ENCODE measurements at regions not wholly inside any gene's neighbourhood (a gene's known extent, or its start where the extent isn't known, plus 50 kb on each side); places are given as distances from the start of the nearest gene placed in this dataset.

DNA sequence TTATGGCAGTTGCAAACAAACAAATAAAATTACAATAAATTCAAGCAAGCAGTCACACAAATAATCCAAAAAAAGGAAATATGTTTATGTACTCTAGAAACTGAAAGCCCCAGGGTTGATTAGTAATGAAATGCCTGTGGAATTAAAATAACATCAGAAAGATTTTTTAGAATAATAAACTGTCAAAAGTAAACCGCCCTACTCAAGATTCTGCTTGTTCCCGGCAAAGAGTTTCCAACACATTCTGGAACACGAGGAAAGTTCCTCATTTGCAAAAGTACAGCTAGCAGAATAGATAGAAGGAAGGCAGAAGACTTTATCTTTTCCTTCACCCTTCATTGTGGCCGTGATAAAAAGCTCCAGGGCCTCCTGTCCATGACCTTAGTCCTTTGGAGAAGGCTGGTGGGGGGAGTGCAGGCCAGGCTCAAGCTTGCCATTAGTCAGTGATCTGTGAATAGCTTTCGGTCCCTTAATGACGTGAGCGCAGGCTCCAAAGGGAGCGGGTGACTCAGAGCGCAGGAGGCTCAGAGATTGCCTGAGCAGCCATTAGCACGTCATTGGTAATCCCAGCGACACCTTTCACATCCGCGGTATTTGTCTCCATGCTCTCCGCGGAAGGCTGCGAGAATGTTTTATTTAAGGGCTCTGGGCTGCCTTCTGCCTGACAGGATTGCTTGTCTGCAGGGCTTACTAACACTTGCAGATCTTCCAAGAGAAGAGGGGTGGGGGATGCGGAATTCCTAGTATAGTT is 458.3 kb downstream of the METTL15 start:
- DNase-seq: no peak

DNA sequence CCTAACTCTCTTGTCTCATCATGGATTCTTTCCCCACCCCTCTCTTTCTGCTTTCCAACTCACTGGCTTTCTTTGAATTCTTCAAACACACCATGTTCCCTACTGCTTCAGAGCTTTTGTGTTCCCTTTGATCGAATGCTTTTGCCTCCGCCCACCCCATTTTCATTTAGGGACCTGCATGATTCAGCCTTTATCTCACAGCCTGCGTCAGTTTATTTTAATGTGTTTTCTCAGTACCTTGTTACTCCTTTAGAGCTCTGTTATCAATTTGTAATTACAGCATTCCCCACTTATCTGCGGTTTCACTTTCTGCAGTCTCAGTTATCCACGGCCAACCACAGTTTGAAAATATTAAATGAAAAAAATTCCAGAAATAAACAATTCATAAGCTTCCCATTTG is 451.3 kb downstream of the METTL15 start:
- DNase-seq: no peak

DNA sequence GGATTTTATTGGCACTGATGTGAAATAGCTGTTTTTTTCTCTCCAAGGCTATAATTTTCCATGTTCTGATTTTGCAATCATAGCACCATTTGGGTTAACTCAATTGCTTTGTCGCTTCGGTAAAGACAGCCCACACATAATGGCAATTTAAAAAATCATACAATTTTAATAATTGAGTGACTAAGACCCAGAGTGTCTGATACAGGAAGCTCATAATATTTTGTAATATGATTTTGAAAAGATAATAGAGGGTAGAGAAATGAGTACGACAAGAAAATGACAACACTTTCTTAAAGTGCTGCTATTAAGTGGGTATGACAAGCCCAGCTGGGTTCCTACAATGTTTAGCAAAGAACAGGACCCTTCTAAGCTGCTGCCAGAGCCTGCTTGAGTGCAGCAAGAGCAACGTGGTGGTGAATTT is 439.1 kb downstream of the METTL15 start:
- no peak for DNase-seq

DNA sequence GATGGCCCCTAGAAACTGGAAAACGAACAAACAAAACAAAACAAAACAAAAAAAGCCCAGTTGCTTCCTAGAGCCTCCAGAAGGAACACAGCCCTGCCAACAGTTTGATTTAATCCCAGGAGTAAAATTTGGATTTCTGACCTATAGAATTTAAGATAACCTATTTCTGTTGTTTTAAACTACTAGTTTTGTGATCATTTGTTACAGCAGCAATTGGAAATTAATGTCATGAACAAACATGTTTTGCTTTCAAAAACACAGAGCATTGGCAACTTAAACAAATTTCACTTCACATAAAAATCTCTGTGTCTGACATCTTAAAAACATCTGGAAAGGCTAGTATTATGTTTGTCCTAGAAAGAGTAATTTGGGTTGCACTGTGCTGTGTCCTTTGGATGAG is 437.3 kb downstream of the METTL15 start:
- no peak for DNase-seq

DNA sequence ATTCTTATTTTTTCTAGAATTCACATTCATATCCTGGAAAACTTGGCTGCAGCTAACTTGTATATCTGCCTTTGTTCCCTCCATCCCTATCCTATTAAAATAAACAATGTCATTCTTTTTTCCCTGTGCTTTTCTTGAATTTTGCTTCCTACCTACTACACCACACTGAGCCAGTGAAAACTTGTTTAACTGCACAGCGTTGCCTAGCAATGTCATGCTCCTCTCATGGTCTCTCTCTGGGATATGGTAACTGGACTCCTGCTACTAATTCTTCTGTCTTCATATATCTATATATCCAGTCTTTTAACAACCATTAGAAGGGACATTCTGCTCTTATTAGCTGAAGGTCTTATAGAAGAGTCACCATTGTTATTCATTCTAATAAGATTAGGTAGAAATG is 434.4 kb downstream of the METTL15 start:
- no peak for DNase-seq

DNA sequence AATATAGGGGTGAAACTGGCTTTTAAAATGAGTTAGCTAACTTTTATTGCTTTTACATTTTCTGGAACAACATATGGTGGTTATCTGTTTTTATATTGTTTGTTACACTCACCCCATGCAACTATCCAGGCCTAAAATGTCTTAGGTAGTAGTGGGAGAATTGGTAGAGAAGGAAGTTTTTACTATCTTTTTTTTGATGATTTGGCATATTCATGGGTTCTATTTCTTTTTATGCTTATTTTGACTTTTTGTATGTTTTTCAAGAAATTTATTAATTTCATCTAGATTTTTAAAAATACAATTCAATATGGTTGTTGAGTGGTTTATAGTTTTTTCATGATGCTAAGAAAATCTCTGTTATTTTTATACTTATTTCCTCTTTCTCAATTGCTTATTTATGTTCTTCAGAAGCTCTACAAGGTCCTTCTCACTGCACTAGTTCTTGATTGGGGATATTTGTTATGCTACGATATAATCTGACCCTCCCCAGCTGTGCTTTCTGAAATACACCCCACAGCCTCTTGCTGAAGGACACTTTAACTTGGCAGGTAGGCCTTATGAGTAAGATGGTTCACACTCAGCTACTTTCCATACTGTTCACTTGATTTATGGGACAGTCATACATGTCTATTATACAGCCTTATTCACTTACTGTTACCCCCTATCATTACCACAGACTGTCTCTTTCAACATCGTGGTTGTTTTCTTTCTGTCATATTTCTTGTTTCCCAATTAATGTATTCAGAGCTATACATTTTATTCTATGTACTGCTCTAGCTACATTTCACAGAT is 431.2 kb downstream of the METTL15 start:
- no peak for DNase-seq

DNA sequence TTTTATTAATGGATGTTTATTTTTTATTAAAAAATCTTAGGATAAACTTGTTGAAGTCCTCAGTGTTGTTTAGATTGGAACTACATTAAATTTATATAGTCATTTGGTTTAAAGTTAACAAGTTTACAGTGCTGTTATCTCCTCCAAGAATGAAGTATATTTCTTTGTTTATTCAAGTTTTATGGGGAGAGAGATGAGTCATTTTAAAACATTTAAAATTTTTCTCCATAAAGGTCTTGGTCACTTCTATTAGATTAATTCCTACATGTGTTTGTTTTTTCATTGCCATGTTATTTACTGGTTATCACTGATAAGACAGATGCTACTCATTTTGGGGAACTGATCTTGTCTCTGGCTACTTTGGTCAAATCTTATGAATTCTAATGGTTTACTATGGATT is 429.6 kb downstream of the METTL15 start:
- no peak for DNase-seq

DNA sequence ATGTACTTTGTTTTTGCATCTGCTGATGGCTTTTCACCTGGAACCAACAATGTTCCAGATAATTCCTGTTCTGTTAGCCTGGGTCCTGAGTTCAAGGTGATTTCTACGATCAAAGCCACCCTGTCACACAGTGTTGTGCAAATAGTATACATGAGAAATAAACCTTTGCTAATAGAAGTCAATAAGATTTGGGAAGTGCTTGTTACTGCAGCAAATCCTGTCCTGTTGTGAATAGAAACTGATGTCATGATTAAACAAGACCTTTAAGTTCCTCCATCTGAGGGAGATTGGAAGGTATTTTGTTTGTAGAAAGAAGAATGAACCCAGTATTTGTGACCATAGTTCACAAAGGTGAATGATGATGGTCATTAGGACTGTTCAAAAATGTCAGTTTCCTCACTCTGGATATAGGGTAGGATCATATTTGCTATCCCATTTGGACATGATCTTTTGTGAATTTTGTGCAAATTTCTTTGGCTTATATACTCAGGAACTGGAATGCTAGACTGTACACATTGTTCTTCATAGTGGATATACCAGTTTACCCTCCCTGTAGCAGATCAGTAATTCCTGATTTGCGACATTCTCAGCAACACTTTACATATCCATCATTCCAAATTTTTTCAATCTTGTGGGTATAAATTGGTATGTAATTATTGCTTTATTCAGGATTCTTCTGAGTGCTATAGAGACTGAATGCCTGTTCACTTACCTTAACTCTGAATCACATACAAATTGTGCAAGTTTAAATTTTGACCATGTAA is 428.5 kb downstream of the METTL15 start:
- DNase-seq: no peak

DNA sequence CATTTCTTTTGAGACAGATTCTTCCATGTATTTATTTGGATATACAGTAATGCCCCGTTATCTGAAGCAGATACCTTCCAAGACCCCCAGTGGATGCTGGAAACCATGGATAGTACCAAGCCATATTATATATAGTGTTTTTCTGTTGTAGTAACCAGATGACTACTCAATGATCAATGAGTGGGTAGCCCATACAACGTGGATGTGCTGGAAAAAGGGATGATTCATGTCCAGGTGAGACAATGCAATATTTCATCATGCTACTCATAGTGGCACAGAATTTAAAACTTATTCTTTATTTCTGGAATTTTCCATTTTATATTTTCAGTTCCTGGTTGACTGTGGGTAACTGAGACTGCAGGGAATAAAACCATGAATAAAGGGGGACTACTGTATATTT is 427.5 kb downstream of the METTL15 start:
- no peak for DNase-seq

DNA sequence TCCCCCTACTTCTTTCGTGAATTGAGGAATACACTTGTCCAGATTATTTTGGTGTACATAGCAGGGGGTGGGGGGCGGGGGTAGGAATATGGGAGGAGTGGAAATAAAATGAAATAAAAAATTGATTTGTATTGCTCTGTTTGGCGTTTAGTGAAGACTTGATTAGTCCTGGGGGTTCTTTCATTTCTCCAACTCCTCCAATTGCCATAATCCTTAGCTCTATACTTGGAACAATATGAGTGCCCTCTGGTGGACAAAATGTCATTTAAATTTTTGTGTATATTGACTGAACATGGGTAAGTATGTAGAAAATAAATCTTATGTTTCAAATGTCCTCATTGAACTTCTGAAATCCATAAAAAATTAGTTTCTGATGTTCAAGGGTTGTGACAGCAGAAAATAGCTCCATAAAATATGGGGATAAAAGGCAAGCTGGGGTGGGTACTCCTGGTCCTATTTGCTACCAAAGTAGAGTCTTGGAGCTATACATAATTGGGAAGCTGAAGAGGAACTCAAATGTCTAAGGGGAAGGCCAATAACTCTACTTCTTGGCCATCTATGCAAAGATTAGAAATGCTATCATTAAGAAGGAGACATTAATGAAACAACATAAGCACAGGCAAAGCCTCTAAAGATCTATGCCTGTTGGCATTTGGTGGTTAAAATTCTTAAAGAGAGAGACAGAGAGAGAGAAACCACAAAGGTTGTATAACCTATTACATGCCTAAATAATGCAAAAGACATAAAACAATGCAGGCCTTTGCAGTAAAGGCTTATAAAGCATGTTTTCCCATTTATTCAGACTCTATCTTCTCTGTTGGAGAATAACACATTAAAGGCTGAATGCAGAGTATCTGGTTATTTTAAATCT is 421.6 kb downstream of the METTL15 start:
- DNase-seq: peak; percentile 46

DNA sequence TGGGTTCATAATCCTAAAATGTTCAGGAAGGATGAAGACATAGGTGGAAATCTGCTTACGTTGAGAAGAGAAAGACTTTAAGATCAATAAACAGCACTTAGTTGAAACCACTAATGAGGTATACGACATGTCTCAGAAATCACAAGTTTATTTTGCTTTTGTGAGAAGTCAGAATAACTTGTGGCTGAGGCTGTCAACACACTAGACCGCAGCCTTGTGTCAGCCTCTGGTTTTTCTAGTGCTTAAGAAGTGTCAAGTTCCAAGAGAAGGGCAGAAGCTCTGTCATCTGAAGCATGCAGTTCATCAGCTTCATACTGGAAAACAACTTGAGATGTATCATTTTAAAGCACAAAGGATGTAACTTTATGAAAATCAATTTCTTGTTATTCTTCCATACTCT is 420.9 kb downstream of the METTL15 start:
- no peak for DNase-seq

DNA sequence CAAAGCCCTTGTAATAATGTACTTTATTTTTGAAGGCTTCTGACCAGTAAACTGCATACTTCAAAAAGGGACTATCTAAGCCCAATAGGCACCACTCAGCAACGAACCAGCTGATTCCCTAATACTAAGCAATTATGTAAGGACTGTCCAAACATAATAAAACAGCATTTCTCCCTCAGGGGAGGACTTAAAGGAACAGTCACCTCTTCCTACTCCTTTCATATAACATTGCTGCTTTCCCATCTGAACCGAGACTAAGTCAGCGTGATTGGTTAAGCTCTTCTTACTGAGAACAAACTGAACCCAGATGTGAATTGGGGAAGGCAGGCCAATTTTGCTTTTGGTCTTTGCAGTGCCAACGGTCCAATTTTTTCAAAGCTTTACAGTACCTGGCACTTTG is 420.0 kb downstream of the METTL15 start:
- DNase-seq: no peak

DNA sequence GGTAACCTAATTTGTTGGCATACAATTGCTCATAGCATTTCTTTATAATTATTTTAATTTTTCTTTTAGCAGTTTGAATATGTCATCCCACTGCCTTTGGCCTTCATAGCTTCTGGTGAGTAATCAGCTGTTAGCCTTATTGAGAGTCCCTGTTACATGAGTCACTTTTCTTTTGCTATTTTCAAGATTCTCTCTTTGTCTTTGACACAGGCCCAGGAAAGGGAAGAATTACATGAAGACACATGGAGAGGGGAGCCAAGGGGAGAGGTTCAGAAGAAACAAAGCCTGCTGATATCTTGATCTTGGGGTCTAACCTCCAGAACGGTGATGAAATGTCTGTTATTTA is 418.2 kb downstream of the METTL15 start:
- no peak for DNase-seq

DNA sequence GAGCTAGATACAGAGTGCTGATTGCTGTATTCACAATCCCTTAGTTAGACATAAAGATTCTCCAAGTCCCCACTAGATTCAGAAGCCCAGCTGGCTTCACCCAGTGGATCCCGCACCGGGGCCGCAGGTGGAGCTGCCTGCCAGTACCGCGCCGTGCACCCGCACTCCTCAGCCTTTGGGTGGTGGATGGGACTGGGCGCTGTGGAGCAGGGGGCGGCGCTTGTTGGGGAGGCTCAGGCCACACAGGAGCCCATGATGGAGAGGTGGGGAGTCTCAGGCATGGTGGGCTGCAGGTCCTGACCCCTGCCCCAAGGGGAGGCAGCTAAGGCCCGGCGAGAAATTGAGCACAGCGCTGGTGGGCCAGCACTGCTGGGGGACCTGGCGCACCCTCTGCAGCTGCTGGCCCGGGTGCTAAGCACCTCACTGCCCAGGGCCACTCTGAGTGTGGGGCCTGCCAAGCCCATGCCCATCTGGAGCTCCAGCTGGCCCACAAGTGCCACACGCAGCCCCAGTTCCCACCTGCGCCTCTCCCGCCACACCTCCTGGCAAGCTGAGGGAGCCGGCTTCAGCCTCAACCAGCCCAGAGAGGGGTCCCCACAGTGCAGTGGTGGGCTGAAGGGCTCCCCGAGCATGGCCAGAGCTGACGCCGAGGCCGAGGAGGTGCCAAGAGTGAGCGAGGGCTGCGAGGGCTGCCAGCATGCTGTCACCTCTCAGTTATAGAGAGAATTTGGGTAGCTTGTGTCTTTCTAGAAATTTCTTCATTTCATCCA is 417.6 kb downstream of the METTL15 start:
- no peak for DNase-seq

DNA sequence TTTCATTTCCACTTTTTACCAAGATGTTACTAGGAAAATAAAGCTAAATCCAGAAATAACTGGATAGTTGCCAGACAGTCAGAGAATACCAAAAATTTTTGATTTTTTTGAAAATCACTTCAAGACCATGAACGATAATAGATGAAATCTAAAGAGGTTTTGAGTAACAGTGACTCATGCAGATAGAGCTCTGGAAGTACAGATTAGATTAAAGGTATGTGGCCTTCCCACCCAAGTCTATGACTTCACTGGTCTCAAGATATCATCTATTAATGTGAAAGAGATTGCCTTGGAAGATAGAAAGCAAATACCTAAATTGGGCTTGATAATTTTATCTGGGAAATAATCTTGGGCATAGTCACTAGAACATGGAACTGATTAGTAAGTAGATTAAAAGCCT is 415.9 kb downstream of the METTL15 start:
- DNase-seq: no peak

DNA sequence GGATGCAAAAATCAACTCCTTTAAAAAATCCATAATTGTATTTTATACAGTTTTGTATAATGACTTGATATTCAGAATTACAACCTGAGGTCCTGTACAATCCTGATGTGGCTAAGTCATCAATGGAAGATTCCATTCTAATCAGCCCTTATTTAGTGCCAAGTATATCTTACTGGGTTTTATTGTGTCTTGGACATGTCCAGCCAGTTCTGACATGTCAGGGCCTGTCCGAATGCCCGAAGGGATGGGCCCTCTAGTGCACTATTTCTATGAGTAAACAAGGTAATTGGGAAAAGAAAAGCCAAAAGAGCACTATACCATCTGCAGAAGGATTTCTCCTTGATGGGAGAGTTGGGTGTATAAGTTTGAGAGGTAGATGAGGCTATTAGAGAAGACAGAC is 412.9 kb downstream of the METTL15 start:
- no peak for DNase-seq

DNA sequence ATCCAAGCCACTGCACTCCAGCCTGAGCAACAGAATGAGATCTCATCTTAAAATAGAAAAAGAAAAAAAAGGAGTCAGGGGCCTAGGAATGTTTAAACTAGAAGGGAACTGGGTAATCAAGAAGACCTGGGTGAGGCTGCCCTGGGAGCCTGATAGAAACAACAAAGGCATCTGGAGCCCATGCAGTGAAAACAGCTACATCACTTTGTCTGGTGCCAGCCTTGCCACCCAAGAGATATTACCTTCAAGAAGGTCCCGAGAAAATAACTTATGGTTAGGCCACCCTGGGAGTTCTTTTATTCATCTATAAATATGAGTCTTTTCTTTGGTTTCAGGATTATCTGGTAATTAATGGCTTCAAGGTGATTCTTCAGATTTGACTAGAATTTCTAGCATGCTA is 412.1 kb downstream of the METTL15 start:
- DNase-seq: no peak

DNA sequence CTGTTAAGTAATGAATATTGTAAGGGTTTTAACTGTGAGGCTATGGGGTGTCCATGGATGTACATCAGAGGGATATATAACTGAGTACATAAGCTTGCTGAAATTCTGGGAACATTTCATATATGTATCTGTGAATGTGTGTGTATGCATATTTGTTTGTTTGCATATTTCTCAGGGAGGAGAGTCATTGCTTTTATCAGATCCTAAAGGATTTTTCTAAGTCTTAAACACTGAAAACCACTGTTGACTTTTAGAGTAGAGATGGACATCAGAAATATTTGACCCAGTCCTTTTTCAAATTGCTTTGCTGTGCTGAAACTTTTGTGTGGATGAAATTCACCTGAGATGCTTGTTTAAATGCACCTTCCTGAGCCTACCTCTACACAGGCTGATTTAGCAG is 410.6 kb downstream of the METTL15 start:
- DNase-seq: no peak

DNA sequence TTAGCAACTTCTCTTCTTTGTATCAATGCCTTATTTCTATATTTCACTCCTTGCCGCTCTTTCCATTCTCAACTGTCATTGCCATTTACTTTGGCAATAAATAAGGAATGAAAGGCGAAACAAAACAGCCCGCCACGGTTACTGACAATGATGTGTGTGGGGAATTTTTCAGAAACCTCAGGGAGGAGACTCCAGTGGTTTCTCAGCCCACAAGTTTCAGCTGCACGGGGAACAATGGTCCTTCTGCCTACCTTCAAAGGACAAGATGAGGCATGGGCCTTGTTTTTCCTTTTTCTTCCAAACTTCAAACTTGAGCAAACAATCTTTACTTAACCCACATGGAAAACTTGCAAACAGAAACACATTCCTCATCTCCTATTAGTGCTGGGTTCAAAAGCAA is 409.4 kb downstream of the METTL15 start:
- no peak for DNase-seq

DNA sequence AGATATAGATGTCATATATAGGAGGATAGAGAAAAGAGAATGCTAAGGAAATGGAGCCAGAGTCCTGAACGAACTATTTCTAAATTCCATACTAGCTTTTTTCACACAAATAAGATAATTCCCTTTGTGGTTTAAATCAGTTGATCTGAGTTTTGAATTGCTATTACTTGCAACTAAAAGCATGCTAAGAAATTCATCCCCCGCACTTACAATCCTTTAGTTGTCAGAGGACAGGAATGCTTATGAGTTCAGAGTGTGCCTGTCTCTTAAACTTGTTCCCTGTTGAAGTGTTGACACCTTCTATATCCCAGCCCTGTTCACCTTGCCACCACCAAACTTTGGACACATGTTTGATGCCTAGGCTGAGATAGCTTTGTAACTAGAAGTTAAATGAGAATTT is 406.2 kb downstream of the METTL15 start:
- no peak for DNase-seq

DNA sequence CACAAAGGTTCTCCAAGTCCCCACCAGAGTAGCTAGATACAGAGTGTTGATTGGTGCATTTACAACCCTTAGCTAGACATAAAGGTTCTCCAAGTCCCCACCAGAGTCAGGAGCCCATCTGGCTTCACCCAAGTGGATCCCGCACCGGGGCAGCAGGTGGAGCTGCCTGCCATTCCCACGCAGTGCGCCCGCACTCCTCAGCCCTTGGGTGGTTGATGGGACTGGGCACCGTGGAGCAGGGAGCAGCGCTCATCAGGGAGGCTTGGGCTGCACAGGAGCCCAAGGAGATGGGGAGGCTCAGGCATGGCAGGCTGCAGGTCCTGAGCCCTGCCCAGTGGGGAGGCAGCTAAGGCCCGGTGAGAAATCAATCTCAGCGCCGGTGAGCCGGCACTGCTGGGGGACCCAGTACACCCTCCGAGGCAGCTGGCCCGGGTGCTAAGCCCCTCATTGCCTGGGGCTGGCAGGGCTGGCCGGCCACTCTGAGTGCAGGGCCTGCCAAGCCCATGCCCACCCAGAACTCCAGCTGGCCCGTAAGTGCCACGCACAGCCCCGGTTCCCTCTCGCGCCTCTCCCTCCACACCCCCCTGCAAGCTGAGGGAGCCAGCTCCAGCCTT is 404.1 kb downstream of the METTL15 start:
- no peak for DNase-seq

DNA sequence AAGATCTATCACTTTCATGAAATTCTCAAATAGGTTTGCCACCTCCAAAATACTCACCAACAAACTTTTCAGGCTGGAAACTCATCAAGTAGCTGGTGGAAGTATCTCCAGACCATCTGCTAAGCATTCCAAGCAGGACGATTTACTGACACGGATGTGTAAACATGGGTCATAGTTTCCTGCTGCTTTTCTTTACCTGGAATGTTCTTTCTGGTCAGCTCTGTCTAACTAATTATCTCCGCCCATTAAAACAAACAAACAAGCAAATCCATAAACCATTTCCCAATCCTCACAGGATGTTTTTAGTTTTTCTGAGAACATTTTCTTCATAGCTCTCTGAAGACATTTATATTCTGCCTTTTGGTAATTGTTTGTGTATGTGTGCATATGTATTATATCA is 397.0 kb downstream of the METTL15 start:
- DNase-seq: no peak
